Mesendoderm (in vitro differentiated cells): ENCODE measurements at regions not wholly inside any gene's neighbourhood (a gene's known extent, or its start where the extent isn't known, plus 50 kb on each side); places are given as distances from the start of the nearest gene placed in this dataset.

Source experiments
- DNase-seq: peaks from one replicate; pipeline ENCODE4 v3.0.0; 2013
- H2AK5ac ChIP-seq: 2 replicates; pipeline ENCODE4 v1.6.1; 2013; ENCODE audit warnings: low read length, inconsistent platforms
- H2BK120ac ChIP-seq: 2 replicates; pipeline ENCODE4 v1.6.1; 2013; ENCODE audit warnings: low read depth, mild to moderate bottlenecking, low read length, moderate library complexity, mixed read lengths
- H2BK15ac ChIP-seq: replicated peaks from 2 replicates; pipeline ENCODE4 v1.6.1; 2013; ENCODE audit warnings: low read depth, mild to moderate bottlenecking, moderate library complexity
- H2BK5ac ChIP-seq: 2 replicates; pipeline ENCODE4 v1.6.1; 2013; ENCODE audit warnings: low read length, inconsistent platforms
- H3K18ac ChIP-seq: 2 replicates; pipeline ENCODE4 v1.6.1; 2013; ENCODE audit warnings: mild to moderate bottlenecking, low read length, mixed read lengths
- H3K23ac ChIP-seq: one replicate; pipeline ENCODE4 v1.6.1; 2013; ENCODE audit warnings: low read length
- H3K27ac ChIP-seq: 2 replicates; pipeline ENCODE4 v1.5.1; 2013; ENCODE audit warnings: low read depth, mild to moderate bottlenecking, inconsistent platforms, low read length, moderate library complexity
- H3K27me3 ChIP-seq: 2 replicates; pipeline ENCODE4 v1.6.1; 2013; ENCODE audit warnings: low read length, control low read depth, mild to moderate bottlenecking, inconsistent platforms; ENCODE audit not compliant: insufficient read depth, poor library complexity
- H3K36me3 ChIP-seq: 2 replicates; pipeline ENCODE4 v1.6.1; 2013; ENCODE audit warnings: low read length, inconsistent platforms; ENCODE audit not compliant: control insufficient read depth, insufficient read depth
- H3K4ac ChIP-seq: one replicate; pipeline ENCODE4 v1.6.1; 2013; ENCODE audit warnings: low read depth, mild to moderate bottlenecking, low read length, moderate library complexity
- H3K4me1 ChIP-seq: 2 replicates; pipeline ENCODE4 v1.6.1; 2013; ENCODE audit warnings: low read depth, low read length, inconsistent platforms; ENCODE audit not compliant: control insufficient read depth
- H3K4me2 ChIP-seq: 2 replicates; pipeline ENCODE4 v1.6.1; 2013; ENCODE audit warnings: low read length
- H3K4me3 ChIP-seq: 2 replicates; pipeline ENCODE4 v1.5.1; 2013; ENCODE audit warnings: mild to moderate bottlenecking, low read length
- H3K56ac ChIP-seq: one replicate; pipeline ENCODE4 v1.6.1; 2013; ENCODE audit warnings: low read length
- H3K79me1 ChIP-seq: 2 replicates; pipeline ENCODE4 v1.6.1; 2013; ENCODE audit warnings: low read length, inconsistent platforms
- H3K79me2 ChIP-seq: 2 replicates; pipeline ENCODE4 v1.6.1; 2013; ENCODE audit warnings: mild to moderate bottlenecking, low read length; ENCODE audit not compliant: control insufficient read depth, insufficient read depth
- H3K9ac ChIP-seq: 2 replicates; pipeline ENCODE4 v1.6.1; 2013; ENCODE audit warnings: low read length, inconsistent platforms
- H4K5ac ChIP-seq: one replicate; pipeline ENCODE4 v1.6.1; 2013; ENCODE audit warnings: low read length
- H4K8ac ChIP-seq: one replicate; pipeline ENCODE4 v1.6.1; 2013; ENCODE audit warnings: low read depth, mild to moderate bottlenecking, control low read depth, low read length, moderate library complexity
- WGBS: extraction: QIAGEN DNeasy Blood & Tissue Kit; methylation state at CpG from one replicate; pipeline ENCODE4 v1.1.7; 2013; ENCODE audit warnings: low lambda C conversion rate, missing lambda C conversion rate; ENCODE audit not compliant: insufficient coverage; ENCODE audit errors: extremely low coverage; 5-methylcytosine and 5-hydroxymethylcytosine counted together

GRCh38 chr7:41599760-41600159, 103.1 kb downstream of the INHBA start:
- H4K8ac ChIP-seq = no peak overlapping the region
- H3K4ac ChIP-seq = no peak overlapping the region
- H3K79me2 ChIP-seq = no peaks in the 10 kb centered on the region
- H3K79me1 ChIP-seq = no peaks in the 10 kb centered on the region
- H2AK5ac ChIP-seq = no peak overlapping the region
- H3K27me3 ChIP-seq = no peaks in the 10 kb centered on the region
- H3K4me3 ChIP-seq = no peak overlapping the region
- DNase-seq = peak; percentile 63
- no peak overlapping the region for H2BK5ac ChIP-seq
- H2BK120ac ChIP-seq = no peak overlapping the region
- no peak overlapping the region for H3K23ac ChIP-seq
- H3K56ac ChIP-seq = no peak overlapping the region
- no peak overlapping the region for H3K9ac ChIP-seq
- no peak overlapping the region for H3K27ac ChIP-seq
- H3K4me2 ChIP-seq = no peak overlapping the region
- no peaks in the 10 kb centered on the region for H3K4me1 ChIP-seq
- no peak overlapping the region for H4K5ac ChIP-seq
- H3K18ac ChIP-seq = no peak overlapping the region
- no CpG with 5 or more reads among the region's 4 CpGs for WGBS
- no peak overlapping the region for H2BK15ac ChIP-seq
- H3K36me3 ChIP-seq = no peaks in the 10 kb centered on the region

DNA sequence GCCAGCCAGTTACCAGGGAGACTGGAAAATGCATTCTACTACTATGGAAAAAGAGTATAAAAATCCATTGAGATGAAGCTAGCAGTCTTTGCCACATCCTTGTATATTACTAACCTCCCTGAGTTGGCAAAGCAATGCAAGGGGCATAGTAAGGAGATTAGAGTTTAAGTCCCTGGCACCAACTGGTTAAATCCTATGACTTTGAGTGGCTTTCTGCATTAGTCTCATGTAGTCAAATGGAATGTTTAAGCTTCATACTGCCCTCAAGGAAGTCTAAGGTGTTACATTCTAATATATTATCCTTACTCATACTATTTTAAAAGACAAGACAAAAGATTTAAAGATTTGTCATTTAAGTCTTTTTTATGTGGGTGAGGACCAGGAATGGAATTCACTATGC, 110.1 kb downstream of the INHBA start:
- Histone ChIP-seq H2BK15ac (no peak overlapping the region), H3K23ac (no peak overlapping the region), H3K56ac (no peak overlapping the region), H3K79me2 (no peaks in the 10 kb centered on the region), H3K9ac (no peak overlapping the region), H2AK5ac (no peak overlapping the region), H3K4me3 (no peak overlapping the region), H4K8ac (no peak overlapping the region), H2BK120ac (no peak overlapping the region), H3K27me3 (no peaks in the 10 kb centered on the region), H3K79me1 (no peaks in the 10 kb centered on the region), H3K27ac (no peak overlapping the region), H3K36me3 (no peaks in the 10 kb centered on the region), H3K4me2 (no peak overlapping the region), H2BK5ac (no peak overlapping the region), H3K18ac (no peak overlapping the region), H3K4ac (no peak overlapping the region), H3K4me1 (peaks cover 3% of the 10 kb centered on the region), H4K5ac (no peak overlapping the region)
- DNase-seq = peak; percentile 68

DNA sequence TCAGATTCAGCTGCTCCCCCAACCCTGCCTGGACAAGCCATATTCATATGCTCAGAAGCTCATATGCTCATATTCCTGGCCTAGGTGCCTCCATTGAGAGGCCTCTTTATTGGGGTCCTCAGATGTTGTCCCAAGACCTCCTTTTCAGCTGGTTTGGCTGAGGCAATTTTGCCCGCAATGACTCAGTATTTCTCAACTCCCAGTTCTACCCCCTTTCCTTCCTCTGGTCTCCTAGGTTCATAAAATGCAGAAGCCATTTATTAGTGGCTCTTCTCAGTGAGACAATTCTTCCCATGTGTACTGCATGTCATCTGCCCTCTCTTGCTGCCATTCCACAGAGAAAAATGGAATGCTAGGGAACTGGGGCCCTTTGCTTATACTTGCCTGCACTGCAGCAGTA, 110.7 kb downstream of the INHBA start:
- Histone ChIP-seq H2BK15ac (no peak overlapping the region), H3K79me1 (no peaks in the 10 kb centered on the region), H3K4me3 (no peak overlapping the region), H3K4me2 (no peak overlapping the region), H3K23ac (no peak overlapping the region), H3K18ac (peak overlapping the region; percentile 3), H2BK5ac (peak overlapping the region; percentile 13), H4K5ac (no peak overlapping the region), H3K4ac (no peak overlapping the region), H2AK5ac (no peak overlapping the region), H3K4me1 (peaks cover 3% of the 10 kb centered on the region), H3K9ac (no peak overlapping the region), H2BK120ac (no peak overlapping the region), H3K56ac (no peak overlapping the region), H3K27ac (no peak overlapping the region), H3K36me3 (no peaks in the 10 kb centered on the region), H3K27me3 (no peaks in the 10 kb centered on the region), H4K8ac (no peak overlapping the region), H3K79me2 (no peaks in the 10 kb centered on the region)
- peak; percentile 38 for DNase-seq
- no CpG with 5 or more reads among the region's 1 CpG for whole genome bisulfite sequencing

DNA sequence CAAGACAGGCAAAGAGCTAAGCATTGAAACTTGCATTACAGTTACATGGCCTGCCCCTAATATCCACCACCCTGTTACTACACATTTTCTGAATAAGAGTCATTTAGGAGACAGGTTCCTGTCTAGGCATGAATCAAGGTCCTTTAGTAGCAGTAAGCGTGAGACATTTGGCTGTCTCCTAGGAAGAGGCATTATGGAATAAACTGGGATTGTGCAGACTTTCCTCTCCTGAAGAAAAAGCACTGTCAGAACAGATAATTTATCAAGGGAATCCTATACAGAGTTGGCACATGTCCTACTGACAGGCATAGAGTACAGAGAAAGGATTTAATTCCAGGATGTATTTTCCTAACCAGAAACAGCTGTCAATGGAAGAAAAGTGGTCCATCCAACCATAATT, 111.9 kb downstream of the INHBA start:
- WGBS = no CpG with 5 or more reads among the region's 1 CpG
- no peak for DNase-seq
- no peak overlapping the region for H2BK120ac ChIP-seq
- no peak overlapping the region for H3K56ac ChIP-seq
- no peak overlapping the region for H3K9ac ChIP-seq
- H3K4me3 ChIP-seq = no peak overlapping the region
- no peaks in the 10 kb centered on the region for H3K79me2 ChIP-seq
- H3K27me3 ChIP-seq = no peaks in the 10 kb centered on the region
- H2AK5ac ChIP-seq = no peak overlapping the region
- no peak overlapping the region for H2BK15ac ChIP-seq
- H3K79me1 ChIP-seq = no peaks in the 10 kb centered on the region
- no peak overlapping the region for H4K8ac ChIP-seq
- H3K27ac ChIP-seq = no peak overlapping the region
- H2BK5ac ChIP-seq = no peak overlapping the region
- no peak overlapping the region for H3K4me2 ChIP-seq
- H3K23ac ChIP-seq = no peak overlapping the region
- H3K36me3 ChIP-seq = no peaks in the 10 kb centered on the region
- H3K18ac ChIP-seq = no peak overlapping the region
- H3K4me1 ChIP-seq = peaks cover 3% of the 10 kb centered on the region
- H4K5ac ChIP-seq = no peak overlapping the region
- H3K4ac ChIP-seq = no peak overlapping the region

- H3K4ac ChIP-seq = no peak overlapping the region
- no peak for DNase-seq
- no peak overlapping the region for H2AK5ac ChIP-seq
- H3K4me1 ChIP-seq = peaks cover 3% of the 10 kb centered on the region
- no peak overlapping the region for H2BK5ac ChIP-seq
- no peaks in the 10 kb centered on the region for H3K36me3 ChIP-seq
- no peak overlapping the region for H3K18ac ChIP-seq
- H3K4me2 ChIP-seq = no peak overlapping the region
- no peaks in the 10 kb centered on the region for H3K27me3 ChIP-seq
- no peaks in the 10 kb centered on the region for H3K79me2 ChIP-seq
- no peak overlapping the region for H3K56ac ChIP-seq
- no peak overlapping the region for H3K4me3 ChIP-seq
- H4K8ac ChIP-seq = no peak overlapping the region
- no peak overlapping the region for H3K27ac ChIP-seq
- H2BK15ac ChIP-seq = no peak overlapping the region
- H3K79me1 ChIP-seq = no peaks in the 10 kb centered on the region
- no peak overlapping the region for H4K5ac ChIP-seq
- no CpG with 5 or more reads among the region's 5 CpGs for WGBS
- no peak overlapping the region for H3K9ac ChIP-seq
- H3K23ac ChIP-seq = no peak overlapping the region
- H2BK120ac ChIP-seq = no peak overlapping the region
These were observed 114.5 kb downstream of the INHBA start for GRCh38 chr7:41588341-41588740.

DNA sequence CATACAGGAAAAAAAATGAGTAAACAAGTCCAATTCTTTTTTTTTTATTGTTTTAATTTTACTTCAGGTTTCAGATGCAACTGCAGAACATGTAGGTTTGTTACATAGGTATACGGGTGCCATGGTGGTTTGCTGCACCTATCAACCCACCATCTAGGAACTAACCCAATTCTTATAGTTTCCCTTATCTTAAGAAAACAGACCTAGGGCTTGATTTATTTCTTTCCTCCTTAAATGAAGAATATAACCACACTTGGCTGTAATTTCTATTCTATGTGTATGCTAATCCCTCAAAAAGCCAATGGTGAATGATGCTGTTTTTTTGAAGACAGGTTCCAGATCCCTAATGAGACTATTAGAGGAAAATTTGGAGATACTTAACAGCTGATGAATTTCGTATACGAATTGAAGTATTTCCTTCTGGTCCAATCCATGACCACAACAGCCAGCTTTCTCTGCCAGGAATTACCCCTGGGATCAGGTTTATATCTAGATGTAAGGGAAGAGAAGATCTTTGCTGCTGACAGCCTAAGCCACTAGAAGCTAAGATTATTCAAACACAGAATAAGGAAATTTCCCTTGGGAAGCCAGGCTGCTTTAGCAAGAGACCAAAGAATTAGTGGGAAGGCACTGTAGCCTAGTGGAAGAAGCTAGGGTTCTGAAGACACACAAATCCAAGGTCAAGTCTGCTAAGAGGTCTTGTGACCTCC, 115.8 kb downstream of the INHBA start:
- Histone ChIP-seq H3K18ac (no peak overlapping the region), H3K4me1 (no peaks in the 10 kb centered on the region)
- no CpG with 5 or more reads among the region's 3 CpGs for WGBS

More for the DNA sequence above, 115.8 kb downstream of the INHBA start:
- Histone ChIP-seq H3K79me1 (no peaks in the 10 kb centered on the region), H3K56ac (no peak overlapping the region), H4K8ac (no peak overlapping the region), H3K23ac (no peak overlapping the region), H3K4ac (no peak overlapping the region), H3K4me3 (no peak overlapping the region), H4K5ac (no peak overlapping the region), H2BK15ac (no peak overlapping the region), H3K27ac (no peak overlapping the region), H3K36me3 (no peaks in the 10 kb centered on the region), H3K79me2 (no peaks in the 10 kb centered on the region), H3K27me3 (no peaks in the 10 kb centered on the region), H2AK5ac (no peak overlapping the region), H3K4me2 (no peak overlapping the region), H3K9ac (no peak overlapping the region), H2BK120ac (no peak overlapping the region), H2BK5ac (no peak overlapping the region)
- no peak for DNase-seq
